HG02610 (cell line): ENCODE measurements at regions not wholly inside any gene's neighbourhood (a gene's known extent, or its start where the extent isn't known, plus 50 kb on each side); places are given as distances from the start of the nearest gene placed in this dataset.

Experiments used
- ATAC-seq: cut with Tn5 transposase; IDR thresholded peaks from one replicate; pipeline ENCODE4 v1.9.1; 2021; ENCODE audit warnings: mild to moderate bottlenecking, moderate library complexity; ENCODE audit not compliant: unreplicated experiment

GRCh38 chr17:77657839-77658238 lies 300.7 kb upstream of the TNRC6C start:
- no peak for ATAC-seq

- ATAC-seq, result no peak
These were observed 298.0 kb upstream of the TNRC6C start for GRCh38 chr17:77660524-77660923.

- no peak for ATAC-seq
These were observed 295.7 kb upstream of the TNRC6C start for GRCh38 chr17:77662833-77663232.

- ATAC-seq, result no peak
These were observed 294.3 kb upstream of the TNRC6C start for GRCh38 chr17:77664097-77664729.

- no peak for ATAC-seq
These were observed 292.7 kb upstream of the TNRC6C start for GRCh38 chr17:77665833-77666232.

GRCh38 chr17:77666462-77666861 lies 292.0 kb upstream of the TNRC6C start:
- ATAC-seq, result no peak

GRCh38 chr17:77666881-77667395 lies 291.6 kb upstream of the TNRC6C start:
- ATAC-seq, result no peak

- no peak for ATAC-seq
These were observed 291.0 kb upstream of the TNRC6C start for GRCh38 chr17:77667478-77667877.

- ATAC-seq, result no peak
These were observed 290.0 kb upstream of the TNRC6C start for GRCh38 chr17:77668518-77668917.

- no peak for ATAC-seq
These were observed 288.3 kb upstream of the TNRC6C start for GRCh38 chr17:77670173-77670572.

GRCh38 chr17:77674358-77674757 lies 284.1 kb upstream of the TNRC6C start:
- no peak for ATAC-seq

- ATAC-seq, result no peak
These were observed 283.1 kb upstream of the TNRC6C start for GRCh38 chr17:77675411-77675810.

- no peak for ATAC-seq
These were observed 282.7 kb upstream of the TNRC6C start for GRCh38 chr17:77675816-77676215.

- no peak for ATAC-seq
These were observed 282.3 kb upstream of the TNRC6C start for GRCh38 chr17:77676237-77676661.

- ATAC-seq, result no peak
These were observed 281.3 kb upstream of the TNRC6C start for GRCh38 chr17:77677211-77677610.

- ATAC-seq, result no peak
These were observed 280.9 kb upstream of the TNRC6C start for GRCh38 chr17:77677630-77678029.

GRCh38 chr17:77679589-77679988 lies 278.9 kb upstream of the TNRC6C start:
- ATAC-seq, result no peak

- no peak for ATAC-seq
These were observed 276.6 kb upstream of the TNRC6C start for GRCh38 chr17:77681861-77682260.

- no peak for ATAC-seq
These were observed 273.4 kb upstream of the TNRC6C start for GRCh38 chr17:77684803-77685798.

GRCh38 chr17:77685881-77686486 lies 272.5 kb upstream of the TNRC6C start:
- ATAC-seq, result no peak

GRCh38 chr17:77686903-77687302 lies 271.6 kb upstream of the TNRC6C start:
- no peak for ATAC-seq
